ENCODE measurements at regions not wholly inside any gene's neighbourhood (a gene's known extent, or its start where the extent isn't known, plus 50 kb on each side); places are given as distances from the start of the nearest gene placed in this dataset.
A peak's percentile ranks its signal among the peaks of the same experiment; 100 is the strongest.

- DNase-seq, result no peak
Measured at GRCh38 chr3:102084704-102085103, 235.4 kb downstream of the NFKBIZ start.

- DNase-seq, result no peak
Measured at GRCh38 chr3:102085431-102086176, 236.3 kb downstream of the NFKBIZ start.

- no peak for DNase-seq
Measured at GRCh38 chr3:102087236-102087635, 237.9 kb downstream of the NFKBIZ start.

- no peak for DNase-seq
Measured at GRCh38 chr3:102089239-102089638, 239.9 kb downstream of the NFKBIZ start.

GRCh38 chr3:102089904-102090720 lies 240.8 kb downstream of the NFKBIZ start:
- DNase-seq, result peak; percentile 46

- DNase-seq, result peak; percentile 10
Measured at GRCh38 chr3:102090721-102091045, 241.4 kb downstream of the NFKBIZ start.

- no peak for DNase-seq
Measured at GRCh38 chr3:102091358-102091757, 242.0 kb downstream of the NFKBIZ start.

GRCh38 chr3:102092617-102093466 lies 243.5 kb downstream of the NFKBIZ start:
- DNase-seq, result peak; percentile 16

- DNase-seq, result no peak
Measured at GRCh38 chr3:102094506-102094905, 245.2 kb downstream of the NFKBIZ start.

- no peak for DNase-seq
Measured at GRCh38 chr3:102095383-102095782, 246.1 kb downstream of the NFKBIZ start.

- DNase-seq, result no peak
Measured at GRCh38 chr3:102096066-102096465, 246.8 kb downstream of the NFKBIZ start.

- DNase-seq, result no peak
Measured at GRCh38 chr3:102098130-102098885, 249.0 kb downstream of the NFKBIZ start.

- no peak for DNase-seq
Measured at GRCh38 chr3:102099913-102100312, 250.6 kb downstream of the NFKBIZ start.

- DNase-seq, result no peak
Measured at GRCh38 chr3:102102394-102102793, 253.1 kb downstream of the NFKBIZ start.

GRCh38 chr3:102104033-102104432 lies 254.7 kb downstream of the NFKBIZ start:
- no peak for DNase-seq

- no peak for DNase-seq
Measured at GRCh38 chr3:102105193-102105592, 255.9 kb downstream of the NFKBIZ start.

GRCh38 chr3:102106416-102107097 lies 257.2 kb downstream of the NFKBIZ start:
- DNase-seq, result peak; percentile 41

GRCh38 chr3:102112704-102113230 lies 263.5 kb downstream of the NFKBIZ start:
- DNase-seq, result no peak

- DNase-seq, result no peak
Measured at GRCh38 chr3:102113421-102114041, 264.2 kb downstream of the NFKBIZ start.

GRCh38 chr3:102114264-102114979 lies 265.1 kb downstream of the NFKBIZ start:
- DNase-seq, result no peak

Data from fibroblast of skin of scalp (primary cell).